ENCODE measurements at regions not wholly inside any gene's neighbourhood (a gene's known extent, or its start where the extent isn't known, plus 50 kb on each side); places are given as distances from the start of the nearest gene placed in this dataset.

GRCh38 chr20:19049514-19049913, 162.9 kb upstream of the SLC24A3 start:
- no peak for TF ChIP-seq CTCF (conservative IDR thresholded peaks at IDR 0.05)
- TF ChIP-seq ZFX (IDR thresholded peaks at IDR 0.05) = no peak

All from C4-2B (cell line).